ENCODE measurements at regions not wholly inside any gene's neighbourhood (a gene's known extent, or its start where the extent isn't known, plus 50 kb on each side); places are given as distances from the start of the nearest gene placed in this dataset.

DNA sequence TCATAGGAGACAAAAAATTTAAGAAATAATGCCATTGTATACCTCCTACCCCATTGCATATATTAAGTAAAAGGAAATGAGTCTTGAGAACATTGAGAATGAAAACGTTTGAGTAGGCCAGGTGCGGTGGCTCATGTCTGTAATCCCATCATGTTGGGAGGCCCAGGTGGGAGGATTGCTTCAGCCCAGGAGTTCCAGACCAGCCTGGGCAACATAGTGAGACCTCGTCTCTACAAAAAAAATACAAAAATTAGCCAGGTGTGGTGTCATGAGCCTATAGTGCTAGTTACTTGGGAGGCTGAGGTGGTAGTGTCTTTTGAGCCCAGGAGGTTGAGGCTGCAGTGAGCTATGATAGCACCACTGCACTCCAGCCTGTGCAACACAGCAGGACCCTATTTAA lies 107.7 kb upstream of the MGAT5 start:
- intact Hi-C loops (cut with micrococcal nuclease; ENCODE audit: unreplicated experiment), result no loop called here
- TF ChIP-seq, protein P1, sequence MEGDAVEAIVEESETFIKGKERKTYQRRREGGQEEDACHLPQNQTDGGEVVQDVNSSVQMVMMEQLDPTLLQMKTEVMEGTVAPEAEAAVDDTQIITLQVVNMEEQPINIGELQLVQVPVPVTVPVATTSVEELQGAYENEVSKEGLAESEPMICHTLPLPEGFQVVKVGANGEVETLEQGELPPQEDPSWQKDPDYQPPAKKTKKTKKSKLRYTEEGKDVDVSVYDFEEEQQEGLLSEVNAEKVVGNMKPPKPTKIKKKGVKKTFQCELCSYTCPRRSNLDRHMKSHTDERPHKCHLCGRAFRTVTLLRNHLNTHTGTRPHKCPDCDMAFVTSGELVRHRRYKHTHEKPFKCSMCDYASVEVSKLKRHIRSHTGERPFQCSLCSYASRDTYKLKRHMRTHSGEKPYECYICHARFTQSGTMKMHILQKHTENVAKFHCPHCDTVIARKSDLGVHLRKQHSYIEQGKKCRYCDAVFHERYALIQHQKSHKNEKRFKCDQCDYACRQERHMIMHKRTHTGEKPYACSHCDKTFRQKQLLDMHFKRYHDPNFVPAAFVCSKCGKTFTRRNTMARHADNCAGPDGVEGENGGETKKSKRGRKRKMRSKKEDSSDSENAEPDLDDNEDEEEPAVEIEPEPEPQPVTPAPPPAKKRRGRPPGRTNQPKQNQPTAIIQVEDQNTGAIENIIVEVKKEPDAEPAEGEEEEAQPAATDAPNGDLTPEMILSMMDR (IDR thresholded peaks at IDR 0.05; ENCODE audit: unreplicated experiment), result no peak
- no TSS peak for BruUV-seq (replicated peaks)
- Mint-ChIP-seq H3K4me3 (ENCODE audit: low read depth, unreplicated experiment) (peak overlapping the region; percentile 34), H3K27me3 (ENCODE audit: unreplicated experiment) (no peaks in the 10 kb centered on the region), H3K9me3 (ENCODE audit: low read depth, unreplicated experiment) (no peaks in the 10 kb centered on the region), H3K36me3 (ENCODE audit: insufficient read depth, unreplicated experiment) (peaks cover 14% of the 10 kb centered on the region), H3K27ac (ENCODE audit: unreplicated experiment) (peak overlapping the region; percentile 59), H3K4me1 (ENCODE audit: low read depth, unreplicated experiment) (peaks cover 65% of the 10 kb centered on the region)
- no peak for DNase-seq
- CTCF ChIA-PET, result interaction anchor here (0.7 to 1.4 kb wide), 6 partner anchors 9 to 128 kb away, joined by 3 to 6 read pairs (median 3); no protein-coding TSS in a partner anchor

GRCh38 chr2:134146620-134147019 lies 107.3 kb upstream of the MGAT5 start:
- peak; percentile 77 for DNase-seq
- no TSS peak for BruUV-seq (replicated peaks)
- Mint-ChIP-seq H3K36me3 (ENCODE audit: insufficient read depth, unreplicated experiment) (peaks cover 17% of the 10 kb centered on the region), H3K4me1 (ENCODE audit: low read depth, unreplicated experiment) (peaks cover 60% of the 10 kb centered on the region), H3K4me3 (ENCODE audit: low read depth, unreplicated experiment) (peak overlapping the region; percentile 34), H3K27me3 (ENCODE audit: unreplicated experiment) (no peaks in the 10 kb centered on the region), H3K9me3 (ENCODE audit: low read depth, unreplicated experiment) (no peaks in the 10 kb centered on the region), H3K27ac (ENCODE audit: unreplicated experiment) (peak overlapping the region; percentile 59)
- CTCF ChIA-PET, result interaction anchor here (0.7 to 1.4 kb wide), 6 partner anchors 9 to 127 kb away, joined by 3 to 6 read pairs (median 3); no protein-coding TSS in a partner anchor
- intact Hi-C loops (cut with micrococcal nuclease; ENCODE audit: unreplicated experiment), result no loop called here
- TF ChIP-seq, protein P1 (IDR thresholded peaks at IDR 0.05; ENCODE audit: unreplicated experiment), result no peak

GRCh38 chr2:134148172-134148571 lies 105.7 kb upstream of the MGAT5 start:
- Mint-ChIP-seq H3K27me3 (ENCODE audit: unreplicated experiment) (no peaks in the 10 kb centered on the region), H3K27ac (ENCODE audit: unreplicated experiment) (no peak overlapping the region), H3K4me1 (ENCODE audit: low read depth, unreplicated experiment) (peaks cover 45% of the 10 kb centered on the region), H3K36me3 (ENCODE audit: insufficient read depth, unreplicated experiment) (peaks cover 14% of the 10 kb centered on the region), H3K4me3 (ENCODE audit: low read depth, unreplicated experiment) (no peak overlapping the region), H3K9me3 (ENCODE audit: low read depth, unreplicated experiment) (no peaks in the 10 kb centered on the region)
- intact Hi-C loops (cut with micrococcal nuclease; ENCODE audit: unreplicated experiment), result no loop called here
- DNase-seq, result no peak
- CTCF ChIA-PET, result no interaction called here
- BruUV-seq (replicated peaks), result no TSS peak
- TF ChIP-seq, protein P1 (IDR thresholded peaks at IDR 0.05; ENCODE audit: unreplicated experiment), result no peak

DNA sequence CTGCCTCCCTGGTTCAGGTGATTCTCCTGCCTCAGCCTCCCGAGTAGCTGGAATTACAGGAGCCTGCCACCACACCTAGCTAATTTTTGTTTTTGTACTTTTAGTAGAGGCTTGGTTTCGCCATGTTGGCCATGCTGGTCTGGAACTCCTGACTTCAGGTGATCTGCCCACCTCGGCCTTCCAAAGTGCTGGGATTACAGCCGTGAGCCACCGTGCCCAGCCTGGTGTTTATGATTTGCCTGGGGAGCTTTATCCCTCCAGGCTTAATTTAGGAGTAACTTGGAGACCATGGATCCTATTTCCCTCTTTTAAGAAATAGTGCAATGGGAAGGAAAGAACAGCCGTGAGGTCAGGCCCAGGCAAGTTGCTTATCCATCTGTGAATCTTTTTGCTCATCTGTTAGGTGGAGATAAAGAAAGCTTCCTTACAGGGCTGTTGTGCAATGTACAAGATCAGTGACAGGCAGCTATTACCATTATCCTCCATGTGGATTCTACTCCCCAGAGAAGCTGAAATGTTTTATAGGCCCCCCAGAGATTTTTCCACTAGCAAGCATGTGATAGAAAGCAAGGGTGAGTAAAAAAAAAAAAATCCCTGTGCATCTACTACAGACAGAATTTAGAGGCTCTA lies 104.9 kb upstream of the MGAT5 start:
- CTCF ChIA-PET, result interaction anchor here (0.7 kb wide), 1 partner anchor 493 kb away, joined by 3 read pairs; no protein-coding TSS in a partner anchor
- intact Hi-C loops (cut with micrococcal nuclease; ENCODE audit: unreplicated experiment), result no loop called here
- H3K36me3 Mint-ChIP-seq (ENCODE audit: insufficient read depth, unreplicated experiment), result peaks cover 10% of the 10 kb centered on the region
- H3K27ac Mint-ChIP-seq (ENCODE audit: unreplicated experiment), result no peak overlapping the region
- no peak for DNase-seq
- peaks cover 37% of the 10 kb centered on the region for H3K4me1 Mint-ChIP-seq (ENCODE audit: low read depth, unreplicated experiment)
- BruUV-seq (replicated peaks), result no TSS peak
- no peaks in the 10 kb centered on the region for H3K27me3 Mint-ChIP-seq (ENCODE audit: unreplicated experiment)
- TF ChIP-seq, protein P1 (IDR thresholded peaks at IDR 0.05; ENCODE audit: unreplicated experiment), result no peak
- no peaks in the 10 kb centered on the region for H3K9me3 Mint-ChIP-seq (ENCODE audit: low read depth, unreplicated experiment)
- H3K4me3 Mint-ChIP-seq (ENCODE audit: low read depth, unreplicated experiment), result no peak overlapping the region

Data from Calu3 (cell line).